K562 (cell line): ENCODE measurements at regions not wholly inside any gene's neighbourhood (a gene's known extent, or its start where the extent isn't known, plus 50 kb on each side); places are given as distances from the start of the nearest gene placed in this dataset.

ENCODE experiments used
- ATAC-seq: fragments of 200-7000 bp; cut with Tn5 transposase; 3 replicates; pipeline ENCODE4 v1.9.1; 2020; ENCODE audit warnings: moderate library complexity
- BruUV-seq: library from RNA; stranded (reverse); fragments of 400-500 nt; replicated peaks from 2 replicates; lab custom pipeline; 2021; lab: Mats Ljungman, UMichigan
- CTCF ChIA-PET: fragments of 300-600 bp; formaldehyde crosslinking; extraction: SDS; loops from one replicate; lab custom pipeline; 2021; ENCODE audit warnings: low intra/inter-chr PET ratio; lab: Yijun Ruan, JAX
- POLR2A ChIA-PET: fragments of 300-600, 350-650 bp; sonication (Branson Sonifier 250); formaldehyde crosslinking; extraction: SDS; loops from one replicate; lab custom pipeline; 2021; ENCODE audit warnings: antibody characterized with exemption, inconsistent platforms; lab: Yijun Ruan, JAX
- DNase-seq, 4 experiments: peaks; one replicate each; pipeline versions ENCODE4 v3.0.0 to v3.0.0-alpha.2; 2011 to 2018; ENCODE audit warnings: low spot score in 3 of 4, mixed read lengths in 3 of 4; ENCODE audit errors: extremely low read depth in 1 of 4
- FAIRE-seq: peaks from 2 replicates; lab custom pipeline; 2011; peaks lifted over from hg19 to GRCh38; lab: Jason Lieb, UNC
- H2AFZ ChIP-seq: 2 replicates; pipeline ENCODE4 v1.6.0; 2011; ENCODE audit warnings: low read depth, low read length, control low read depth, inconsistent platforms
- H3K27ac ChIP-seq: fragments of 200-600 bp; 3 replicates; pipeline ENCODE4 v1.8.0; 2011; ENCODE audit warnings: low read depth, mild to moderate bottlenecking, control low read depth, inconsistent platforms, low read length, moderate library complexity, mixed read lengths; ENCODE audit errors: extremely low read depth
- H3K27me3 ChIP-seq, 2 experiments: fragments of 300-600 bp in 1 of 2; 2 replicates in 1 of 2; 3 replicates in 1 of 2; pipeline versions ENCODE4 v1.6.0 to v1.8.0; 2011; ENCODE audit warnings: inconsistent platforms in 2 of 2, low read length in 2 of 2, mild to moderate bottlenecking in 1 of 2, mixed read lengths in 1 of 2, moderate library complexity in 1 of 2; ENCODE audit not compliant: control insufficient read depth in 2 of 2, insufficient read depth in 2 of 2
- H3K36me3 ChIP-seq: fragments of 300-600 bp; 3 replicates; pipeline ENCODE4 v1.8.0; 2011; ENCODE audit warnings: mild to moderate bottlenecking, low read length, inconsistent platforms; ENCODE audit not compliant: control insufficient read depth, insufficient read depth
- H3K4me1 ChIP-seq, 2 experiments: fragments of 200-600 bp in 1 of 2; replicated peaks in 1 of 2; 2 replicates in 1 of 2; 3 replicates in 1 of 2; pipeline versions ENCODE4 v1.5.1 to v1.8.0; 2011; ENCODE audit warnings: inconsistent platforms in 2 of 2, low read length in 2 of 2, mild to moderate bottlenecking in 1 of 2, mixed read lengths in 1 of 2, moderate library complexity in 1 of 2; ENCODE audit not compliant: control insufficient read depth in 2 of 2, insufficient read depth in 2 of 2
- H3K4me2 ChIP-seq: 2 replicates; pipeline ENCODE4 v1.6.1; 2011; ENCODE audit warnings: low read length, control low read depth, inconsistent platforms, mixed read lengths; ENCODE audit not compliant: insufficient read depth
- H3K4me3 ChIP-seq: fragments of 200-600 bp; sonication (generic), shearing (Covaris generic); 2 replicates; pipeline ENCODE4 v1.5.1; 2016; ENCODE audit warnings: control low read depth, inconsistent platforms
- H3K79me2 ChIP-seq: fragments of 200-600 bp; 3 replicates; pipeline ENCODE4 v1.8.0; 2011; ENCODE audit warnings: low read length, inconsistent platforms; ENCODE audit not compliant: control insufficient read depth, insufficient read depth
- H3K9ac ChIP-seq, 2 experiments: 2 replicates each; pipeline versions ENCODE4 v1.6.0 to v1.6.1; 2011; ENCODE audit warnings: low read depth in 2 of 2, low read length in 2 of 2, control low read depth in 1 of 2, inconsistent platforms in 1 of 2, mild to moderate bottlenecking in 1 of 2, mixed read lengths in 1 of 2; ENCODE audit not compliant: insufficient read depth in 1 of 2
- H3K9me1 ChIP-seq: one replicate; pipeline ENCODE4 v1.6.0; 2011; ENCODE audit warnings: inconsistent platforms, mild to moderate bottlenecking, low read length, moderate library complexity; ENCODE audit not compliant: control insufficient read depth, insufficient read depth
- H3K9me3 ChIP-seq: replicated peaks from 2 replicates; pipeline ENCODE4 v1.5.1; 2011; ENCODE audit warnings: low read depth, low read length, inconsistent platforms; ENCODE audit not compliant: control insufficient read depth, insufficient read depth
- H4K20me1 ChIP-seq: replicated peaks from 2 replicates; pipeline ENCODE4 v1.6.1; 2011; ENCODE audit warnings: low read length, inconsistent platforms, mixed read lengths; ENCODE audit not compliant: control insufficient read depth, insufficient read depth
- DDX20 ChIP-seq: fragments of 450-650 bp; IDR thresholded peaks from 2 replicates; pipeline ENCODE4 v1.6.1; 2016; ENCODE audit warnings: missing genetic modification characterization, low read depth, mild to moderate bottlenecking, missing compliant biosample characterization, moderate library complexity
- KDM1A ChIP-seq, 2 experiments: fragments of 450-650 bp; IDR thresholded peaks; 2 replicates each; pipeline ENCODE4 v1.6.1; 2016; ENCODE audit warnings: mild to moderate bottlenecking in 2 of 2
- RAD21 ChIP-seq, 2 experiments: fragments of 250-450 bp in 1 of 2; fragments of 450-650 bp in 1 of 2; sonication (Bioruptor Pico) in 1 of 2; formaldehyde crosslinking in 1 of 2; IDR thresholded peaks in 1 of 2; conservative IDR thresholded peaks in 1 of 2; 2 replicates each; pipeline versions ENCODE4 v1.4.0 to v1.8.0; 2020 to 2022; ENCODE audit warnings: mild to moderate bottlenecking in 2 of 2, moderate library complexity in 1 of 2
- ZNF583 ChIP-seq: fragments of 250-450 bp; sonication (Bioruptor Pico); IDR thresholded peaks from 2 replicates; pipeline ENCODE4 v1.4.0; 2020
- ZNF584 ChIP-seq: fragments of 200-800 bp; sonication (Bioruptor generic); IDR thresholded peaks from 2 replicates; pipeline ENCODE4 v1.6.1; 2016; ENCODE audit warnings: low read depth, mild to moderate bottlenecking, missing genetic modification characterization, missing compliant biosample characterization
- WGBS: fragments of 100-300 bp; shearing (Covaris generic); methylation state at CpG from one replicate; pipeline ENCODE4 v1.1.6; 2016; ENCODE audit warnings: low coverage, mixed read lengths; ENCODE audit not compliant: insufficient coverage; ENCODE audit errors: missing lambda C conversion rate; 5-methylcytosine and 5-hydroxymethylcytosine counted together
- in situ Hi-C: fragments of 300-500 bp; cut with MboI; formaldehyde crosslinking; loops from 4 replicates; pipeline ENCODE4 v1.15.0; 2018; ENCODE audit warnings: inconsistent platforms, mixed read lengths
- intact Hi-C: fragments of 100-400 bp; cut with micrococcal nuclease; formaldehyde crosslinking; loops from 2 replicates; pipeline ENCODE4 v1.14.2; 2022
- TF ChIP-seq, protein P1 (sequence below), 3 experiments: fragments of 200-800 bp in 1 of 3; fragments of 250-450 bp in 1 of 3; fragments of 450-650 bp in 1 of 3; sonication (Bioruptor Pico) in 1 of 3; sonication (Bioruptor generic) in 1 of 3; formaldehyde crosslinking in 1 of 3; IDR thresholded peaks; 2 replicates each; pipeline versions ENCODE4 v1.6.1 to v1.8.0; 2016 to 2022; ENCODE audit warnings: mild to moderate bottlenecking in 2 of 3, missing genetic modification characterization in 2 of 3, missing compliant biosample characterization in 1 of 3, moderate library complexity in 1 of 3
- TF ChIP-seq, protein P2 (sequence below): sonication (generic); formaldehyde crosslinking; IDR thresholded peaks from 2 replicates; pipeline ENCODE4 v1.8.0; 2022; ENCODE audit warnings: mild to moderate bottlenecking, missing genetic modification reagents, borderline replicate concordance

DNA sequence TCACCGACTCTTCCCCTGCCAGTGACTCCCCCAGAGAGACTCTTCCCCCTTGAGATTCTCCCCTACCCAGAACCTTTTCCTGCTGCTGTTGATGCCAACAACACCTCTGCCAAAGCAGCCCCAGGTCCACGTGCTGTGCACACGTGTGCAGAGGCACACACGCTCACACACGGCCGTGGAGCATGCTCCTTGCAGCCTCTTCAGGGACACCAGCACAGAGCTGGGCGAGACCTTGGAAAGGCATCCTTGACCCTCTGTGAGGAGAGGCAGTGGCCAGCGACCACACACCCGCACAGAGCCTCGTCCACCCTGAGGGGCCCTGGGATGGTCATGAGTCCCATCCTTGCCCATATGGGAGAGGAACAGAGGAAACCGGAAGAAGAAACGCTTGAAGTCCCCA, 181.9 kb downstream of the RBFOX3 start (continued):
- TF ChIP-seq, protein P1, sequence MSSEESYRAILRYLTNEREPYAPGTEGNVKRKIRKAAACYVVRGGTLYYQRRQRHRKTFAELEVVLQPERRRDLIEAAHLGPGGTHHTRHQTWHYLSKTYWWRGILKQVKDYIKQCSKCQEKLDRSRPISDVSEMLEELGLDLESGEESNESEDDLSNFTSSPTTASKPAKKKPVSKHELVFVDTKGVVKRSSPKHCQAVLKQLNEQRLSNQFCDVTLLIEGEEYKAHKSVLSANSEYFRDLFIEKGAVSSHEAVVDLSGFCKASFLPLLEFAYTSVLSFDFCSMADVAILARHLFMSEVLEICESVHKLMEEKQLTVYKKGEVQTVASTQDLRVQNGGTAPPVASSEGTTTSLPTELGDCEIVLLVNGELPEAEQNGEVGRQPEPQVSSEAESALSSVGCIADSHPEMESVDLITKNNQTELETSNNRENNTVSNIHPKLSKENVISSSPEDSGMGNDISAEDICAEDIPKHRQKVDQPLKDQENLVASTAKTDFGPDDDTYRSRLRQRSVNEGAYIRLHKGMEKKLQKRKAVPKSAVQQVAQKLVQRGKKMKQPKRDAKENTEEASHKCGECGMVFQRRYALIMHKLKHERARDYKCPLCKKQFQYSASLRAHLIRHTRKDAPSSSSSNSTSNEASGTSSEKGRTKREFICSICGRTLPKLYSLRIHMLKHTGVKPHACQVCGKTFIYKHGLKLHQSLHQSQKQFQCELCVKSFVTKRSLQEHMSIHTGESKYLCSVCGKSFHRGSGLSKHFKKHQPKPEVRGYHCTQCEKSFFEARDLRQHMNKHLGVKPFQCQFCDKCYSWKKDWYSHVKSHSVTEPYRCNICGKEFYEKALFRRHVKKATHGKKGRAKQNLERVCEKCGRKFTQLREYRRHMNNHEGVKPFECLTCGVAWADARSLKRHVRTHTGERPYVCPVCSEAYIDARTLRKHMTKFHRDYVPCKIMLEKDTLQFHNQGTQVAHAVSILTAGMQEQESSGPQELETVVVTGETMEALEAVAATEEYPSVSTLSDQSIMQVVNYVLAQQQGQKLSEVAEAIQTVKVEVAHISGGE (CRISPR knock-in tag; IDR thresholded peaks at IDR 0.05): no peak
- TF ChIP-seq ZNF583: no peak
- TF ChIP-seq DDX20: no peak
- TF ChIP-seq ZNF584 (CRISPR knock-in tag): no peak
- TF ChIP-seq, all 486 proteins: peak for 0

DNA sequence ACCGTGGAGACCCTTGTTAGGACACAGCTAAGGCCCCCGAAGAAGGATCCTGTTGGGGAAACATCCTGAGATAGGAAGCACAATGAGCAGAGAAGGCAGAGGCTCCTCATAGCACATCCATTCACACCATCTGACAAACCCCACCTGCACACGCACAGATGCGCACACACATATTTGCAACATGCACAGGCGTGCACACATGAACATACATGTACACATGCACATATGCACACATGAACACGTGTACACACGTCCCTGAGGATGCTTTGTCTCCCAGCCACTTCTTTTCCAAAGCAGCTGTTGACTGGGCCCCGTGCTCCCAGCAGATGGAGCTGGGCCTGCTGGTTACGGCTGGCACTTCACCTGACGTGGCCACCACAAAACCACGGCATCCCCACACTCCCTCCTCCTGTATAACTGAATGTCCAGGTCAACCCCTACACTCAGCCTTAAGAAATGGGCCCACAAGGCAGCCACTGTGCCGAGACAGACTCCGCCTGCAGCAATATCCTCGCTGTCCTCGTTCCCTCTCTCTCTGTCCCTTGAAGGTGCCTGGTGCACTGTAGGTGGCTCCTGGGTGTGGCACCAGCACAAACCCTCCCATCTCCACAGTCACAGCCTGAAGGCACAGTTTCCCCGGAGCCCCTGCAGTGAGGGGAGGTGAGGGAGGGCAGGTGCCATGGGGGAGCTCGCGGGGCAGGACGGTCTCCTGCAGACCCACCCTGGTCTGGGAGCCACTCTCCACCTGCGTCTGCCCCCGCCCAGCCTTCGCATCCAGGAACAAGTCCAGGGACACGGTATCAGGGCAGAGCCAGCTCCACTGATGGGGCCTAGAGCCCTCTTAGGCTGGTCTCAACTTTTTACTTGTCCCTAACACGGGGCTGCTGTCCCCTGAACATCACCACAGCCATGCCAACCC, 183.0 kb downstream of the RBFOX3 start:
- WGBS: under 1% methylated on average over 21 of the region's 24 CpGs
- TF ChIP-seq RAD21 (CRISPR knock-in tag; conservative IDR thresholded peaks at IDR 0.05 in 1 of 2, IDR thresholded peaks at IDR 0.05 in 1 of 2) (peak in 1 of 2 experiments; percentile 19; a peak in 1 of 4 replicates), KDM1A (IDR thresholded peaks at IDR 0.05) (peak in 1 of 2 experiments; percentile 21; a peak in 1 of 4 replicates)
- TF ChIP-seq, protein P2, sequence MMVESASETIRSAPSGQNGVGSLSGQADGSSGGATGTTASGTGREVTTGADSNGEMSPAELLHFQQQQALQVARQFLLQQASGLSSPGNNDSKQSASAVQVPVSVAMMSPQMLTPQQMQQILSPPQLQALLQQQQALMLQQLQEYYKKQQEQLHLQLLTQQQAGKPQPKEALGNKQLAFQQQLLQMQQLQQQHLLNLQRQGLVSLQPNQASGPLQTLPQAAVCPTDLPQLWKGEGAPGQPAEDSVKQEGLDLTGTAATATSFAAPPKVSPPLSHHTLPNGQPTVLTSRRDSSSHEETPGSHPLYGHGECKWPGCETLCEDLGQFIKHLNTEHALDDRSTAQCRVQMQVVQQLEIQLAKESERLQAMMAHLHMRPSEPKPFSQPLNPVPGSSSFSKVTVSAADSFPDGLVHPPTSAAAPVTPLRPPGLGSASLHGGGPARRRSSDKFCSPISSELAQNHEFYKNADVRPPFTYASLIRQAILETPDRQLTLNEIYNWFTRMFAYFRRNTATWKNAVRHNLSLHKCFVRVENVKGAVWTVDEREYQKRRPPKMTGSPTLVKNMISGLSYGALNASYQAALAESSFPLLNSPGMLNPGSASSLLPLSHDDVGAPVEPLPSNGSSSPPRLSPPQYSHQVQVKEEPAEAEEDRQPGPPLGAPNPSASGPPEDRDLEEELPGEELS (CRISPR knock-in tag): no peak
- H3K36me3 ChIP-seq: no peaks in the 10 kb centered on the region
- ChIA-PET CTCF (no interaction called here), POLR2A (interaction anchor here (0.6 kb wide), 1 partner anchor 32 kb away, joined by 4 read pairs; no protein-coding TSS in a partner anchor)
- no peaks in the 10 kb centered on the region for H3K9me3 ChIP-seq
- peaks cover 18 to 86% of the 10 kb centered on the region in 2 experiments; a peak in 4 of 5 replicates for H3K27me3 ChIP-seq
- H3K4me1 ChIP-seq: no peaks in the 10 kb centered on the region
- no peak overlapping the region for H2AFZ ChIP-seq
- ATAC-seq (no peak), FAIRE-seq (no peak), DNase-seq (no peak)
- H3K4me2 ChIP-seq: no peak overlapping the region
- H4K20me1 ChIP-seq: peaks cover 9% of the 10 kb centered on the region
- H3K9me1 ChIP-seq: peaks cover 2% of the 10 kb centered on the region
- BruUV-seq: no TSS peak
- no peak overlapping the region for H3K27ac ChIP-seq
- in situ Hi-C loops (no loop called here), intact Hi-C loops (no loop called here)
- no peak overlapping the region for H3K9ac ChIP-seq
- no peaks in the 10 kb centered on the region for H3K79me2 ChIP-seq
- no peak overlapping the region for H3K4me3 ChIP-seq
